HG03558 (cell line): ENCODE measurements at regions not wholly inside any gene's neighbourhood (a gene's known extent, or its start where the extent isn't known, plus 50 kb on each side); places are given as distances from the start of the nearest gene placed in this dataset.

ENCODE experiments used
- ATAC-seq: cut with Tn5 transposase; IDR thresholded peaks from one replicate; pipeline ENCODE4 v1.9.1; 2021; ENCODE audit warnings: moderate number of reproducible peaks; ENCODE audit not compliant: unreplicated experiment; ENCODE audit errors: extremely low read depth

DNA sequence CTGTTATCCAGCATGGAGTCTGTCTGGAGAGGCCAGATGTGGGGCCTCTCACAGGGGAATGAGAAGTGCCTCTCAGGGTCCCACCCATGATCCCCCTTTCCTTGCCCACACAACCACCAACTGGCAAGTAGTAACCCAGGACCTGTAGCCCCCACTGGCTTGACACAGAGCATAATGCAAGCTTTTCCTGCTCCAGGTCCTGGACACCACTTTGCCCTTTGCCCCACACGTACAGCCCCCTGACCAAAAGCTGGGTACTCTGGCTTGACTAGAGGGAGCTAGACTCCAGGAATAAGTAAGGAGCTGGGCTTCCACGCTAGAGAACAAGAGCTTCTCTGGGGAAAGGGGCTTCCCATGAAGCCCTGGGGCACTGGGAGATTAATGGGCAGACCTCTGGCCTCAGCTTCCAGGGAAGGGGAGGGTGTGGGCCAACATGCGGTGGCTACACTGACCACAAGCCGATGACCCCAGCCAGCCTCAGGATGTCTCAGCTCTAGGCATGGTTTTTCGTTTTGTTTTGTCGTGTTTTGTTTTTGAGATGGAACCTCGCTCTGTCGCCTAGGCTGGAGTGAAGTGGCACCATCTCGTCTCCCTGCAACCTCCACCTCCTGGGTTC, 109.5 kb downstream of the C9orf50 start:
- no peak for ATAC-seq

DNA sequence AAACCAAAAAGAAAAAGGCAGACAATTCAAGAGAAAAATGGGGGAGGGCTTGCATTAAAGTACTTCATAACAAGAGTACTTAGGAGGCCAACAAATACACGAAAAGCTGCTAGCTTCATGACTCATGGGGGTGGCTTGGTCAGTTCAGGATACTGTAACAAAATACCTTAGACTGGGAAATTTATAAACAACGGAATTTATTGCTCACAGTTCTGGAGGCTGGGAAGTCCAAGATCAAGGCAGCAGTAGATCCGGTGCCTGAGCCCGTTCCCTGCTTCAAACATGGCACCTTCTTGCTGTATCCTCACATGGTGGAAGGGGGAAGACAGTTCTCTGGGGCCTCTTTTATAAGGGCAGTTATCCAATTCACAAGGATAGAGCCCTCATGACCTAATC, 111.4 kb downstream of the C9orf50 start:
- no peak for ATAC-seq

DNA sequence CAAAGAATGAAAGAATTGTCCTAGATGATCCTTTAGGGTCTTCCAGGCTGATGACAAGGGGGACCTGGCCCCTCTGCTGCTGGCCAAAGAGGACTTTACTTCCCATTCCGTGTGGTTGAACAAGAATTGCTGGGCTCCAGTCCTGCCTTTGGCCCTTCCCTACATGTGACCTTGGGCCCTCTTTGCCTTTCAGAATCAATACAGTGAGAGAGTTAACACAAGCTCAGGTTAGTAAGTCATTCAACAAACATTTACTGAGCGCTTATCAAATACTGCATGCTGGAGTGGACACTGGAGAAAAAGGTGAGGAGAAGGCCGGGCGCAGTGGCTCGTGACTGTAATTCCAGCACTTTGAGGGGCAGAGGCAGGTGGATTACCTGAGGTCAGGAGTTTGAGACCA, 113.1 kb downstream of the C9orf50 start:
- no peak for ATAC-seq

DNA sequence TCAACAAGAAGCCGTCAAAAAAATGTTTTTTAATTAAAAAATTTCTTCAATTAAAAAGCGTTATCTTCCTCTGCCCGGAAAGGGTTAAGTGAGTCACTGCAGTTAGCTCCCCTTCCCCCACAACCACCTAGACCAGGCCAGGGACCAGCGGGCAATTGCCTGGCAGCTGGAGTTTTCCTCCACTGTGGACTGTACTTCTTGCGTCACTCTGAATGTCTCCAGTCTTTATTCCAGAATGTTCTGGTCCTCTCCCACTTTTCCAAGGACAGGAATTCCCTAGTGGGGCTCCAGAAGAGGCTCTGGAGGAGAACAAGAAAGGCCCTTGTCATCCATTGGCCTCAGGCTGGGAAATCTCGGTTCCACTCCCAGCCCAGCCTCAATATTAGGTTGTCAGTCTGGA, 114.0 kb downstream of the C9orf50 start:
- ATAC-seq: no peak

DNA sequence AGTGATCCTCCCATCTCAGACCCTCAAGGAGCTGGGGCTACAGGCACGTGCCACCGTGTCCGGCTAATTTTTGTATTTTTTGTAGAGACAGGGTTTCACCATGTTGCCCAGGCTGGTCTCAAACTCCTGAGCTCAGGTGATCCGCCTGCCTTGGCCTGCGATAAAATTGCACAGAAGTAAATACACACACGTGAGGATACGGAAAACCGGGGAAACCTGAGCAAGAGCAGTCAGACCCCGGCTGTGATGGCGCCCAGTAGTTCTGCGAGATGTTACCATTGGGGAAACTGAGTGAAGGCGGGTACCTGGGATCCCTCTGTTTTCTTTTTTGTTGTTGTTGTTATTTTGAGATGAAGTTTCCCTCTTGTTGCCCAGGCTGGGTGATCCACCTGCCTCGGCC, 114.9 kb downstream of the C9orf50 start:
- no peak for ATAC-seq

DNA sequence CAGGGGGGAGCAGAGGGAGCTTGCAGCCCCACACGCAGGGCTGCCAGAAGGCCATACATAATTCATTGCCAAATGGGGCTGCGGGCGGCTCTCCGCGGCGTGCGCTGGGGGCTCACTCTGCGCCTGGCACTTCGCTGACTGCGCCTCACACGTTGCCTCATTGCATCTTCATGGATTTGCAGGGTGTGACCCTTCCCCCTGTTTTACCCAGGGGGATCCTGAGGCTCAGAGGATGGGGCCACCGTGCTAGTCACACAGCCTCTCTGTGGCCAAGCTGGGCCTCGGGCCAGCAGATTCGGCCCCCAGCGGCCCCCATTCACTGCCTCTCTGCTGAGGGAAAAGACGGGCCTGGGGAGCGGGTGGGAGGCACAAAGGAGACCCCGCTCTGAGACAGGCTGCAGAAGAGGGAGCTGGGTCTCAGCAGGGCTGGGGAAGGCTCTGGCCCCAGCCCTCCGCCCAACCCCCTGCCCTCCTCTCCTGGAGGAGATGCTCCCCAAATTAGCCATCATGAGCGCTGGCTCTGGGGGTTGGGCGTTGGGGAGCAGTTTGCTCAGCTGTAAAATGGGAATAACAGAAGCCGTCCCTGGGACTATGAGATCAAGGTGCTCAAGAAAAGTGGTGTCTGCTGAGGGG, 115.5 kb downstream of the C9orf50 start:
- no peak for ATAC-seq

DNA sequence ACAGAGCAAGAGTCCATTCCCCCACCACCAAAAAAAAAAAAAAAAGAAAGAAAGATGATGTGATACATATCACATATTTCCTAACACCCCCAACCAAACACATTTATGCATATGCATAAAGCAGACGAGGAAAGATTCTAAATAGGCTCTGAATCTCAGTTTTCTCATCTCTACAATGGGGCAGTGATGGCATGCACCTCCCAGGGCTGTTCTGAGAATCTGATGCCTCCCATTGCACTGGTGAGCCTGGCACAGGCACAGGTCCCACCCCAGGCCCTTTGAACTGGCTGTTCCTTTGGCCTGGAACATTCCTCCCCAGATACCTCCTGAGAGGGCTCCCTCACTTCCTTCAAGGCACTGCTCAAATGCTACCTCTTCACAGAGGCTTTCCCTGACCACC, 116.5 kb downstream of the C9orf50 start:
- ATAC-seq: no peak

DNA sequence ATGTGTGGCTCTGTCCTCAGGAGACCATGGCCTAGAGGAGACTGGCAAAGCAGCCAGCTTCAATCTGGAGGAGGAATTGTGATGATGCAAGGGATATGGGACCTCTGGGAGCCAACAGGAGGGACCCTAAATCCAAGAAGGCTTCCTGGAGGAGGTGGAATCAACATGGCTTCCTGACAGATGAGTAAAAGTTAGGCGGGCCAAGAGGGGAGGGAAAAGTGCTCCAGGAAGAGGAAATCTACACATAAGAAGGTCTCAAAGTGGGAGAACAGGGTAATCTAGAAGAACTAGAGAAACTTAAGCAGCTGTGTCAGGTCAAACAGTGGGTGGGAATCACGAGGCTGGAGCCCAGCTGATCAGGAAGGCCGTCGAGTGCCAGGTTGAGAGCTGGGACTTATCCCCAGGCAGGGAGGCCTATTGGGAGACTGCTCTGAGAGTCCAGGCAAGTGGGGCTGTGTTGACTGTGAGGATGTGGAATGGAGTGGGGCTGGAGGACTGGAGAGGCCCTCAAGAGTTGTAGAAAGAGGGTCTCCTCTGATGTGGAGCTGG, 119.1 kb downstream of the C9orf50 start:
- ATAC-seq: no peak

DNA sequence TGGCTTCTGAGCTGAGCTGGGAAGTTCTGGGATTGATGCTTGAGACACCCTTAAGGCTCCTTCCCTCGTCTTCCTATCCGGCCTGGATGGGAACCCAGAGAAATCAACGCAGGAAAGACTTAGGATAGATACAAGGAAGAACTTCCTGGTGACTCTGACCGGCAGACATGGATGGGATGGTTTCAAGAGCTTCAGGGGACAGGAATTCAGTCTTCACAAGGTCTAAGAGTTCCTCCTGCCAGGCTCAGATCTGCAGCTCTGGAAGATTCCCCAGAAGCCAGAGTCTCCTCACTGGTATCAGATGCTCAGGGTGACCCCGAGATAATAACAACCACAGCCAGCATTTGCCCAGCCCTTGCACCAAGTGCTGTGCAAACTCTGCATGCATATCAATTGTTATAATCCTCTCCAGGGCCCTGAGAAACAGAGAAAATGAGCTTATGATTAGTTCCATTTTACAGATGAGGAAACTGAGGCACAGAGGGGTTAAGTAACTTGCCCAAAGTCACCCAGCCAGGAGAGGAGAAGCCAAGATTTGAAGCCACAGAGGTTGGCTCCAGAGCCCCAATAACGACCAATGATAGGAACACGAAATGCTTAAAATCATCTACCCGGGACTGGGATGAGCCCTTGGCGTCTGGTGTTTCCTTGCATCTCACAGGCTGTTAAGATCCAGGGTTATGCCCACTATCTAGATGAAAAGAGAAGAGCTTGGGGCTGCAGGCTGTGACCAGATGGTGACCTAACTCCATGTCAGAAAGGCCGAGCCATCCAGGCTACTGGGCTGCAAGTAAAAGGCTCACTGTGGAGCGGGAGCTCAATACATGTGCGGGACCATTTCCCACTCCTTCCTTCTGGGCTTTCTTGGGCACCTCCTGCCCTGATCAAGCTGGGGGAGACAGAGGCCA, 119.8 kb downstream of the C9orf50 start:
- no peak for ATAC-seq

DNA sequence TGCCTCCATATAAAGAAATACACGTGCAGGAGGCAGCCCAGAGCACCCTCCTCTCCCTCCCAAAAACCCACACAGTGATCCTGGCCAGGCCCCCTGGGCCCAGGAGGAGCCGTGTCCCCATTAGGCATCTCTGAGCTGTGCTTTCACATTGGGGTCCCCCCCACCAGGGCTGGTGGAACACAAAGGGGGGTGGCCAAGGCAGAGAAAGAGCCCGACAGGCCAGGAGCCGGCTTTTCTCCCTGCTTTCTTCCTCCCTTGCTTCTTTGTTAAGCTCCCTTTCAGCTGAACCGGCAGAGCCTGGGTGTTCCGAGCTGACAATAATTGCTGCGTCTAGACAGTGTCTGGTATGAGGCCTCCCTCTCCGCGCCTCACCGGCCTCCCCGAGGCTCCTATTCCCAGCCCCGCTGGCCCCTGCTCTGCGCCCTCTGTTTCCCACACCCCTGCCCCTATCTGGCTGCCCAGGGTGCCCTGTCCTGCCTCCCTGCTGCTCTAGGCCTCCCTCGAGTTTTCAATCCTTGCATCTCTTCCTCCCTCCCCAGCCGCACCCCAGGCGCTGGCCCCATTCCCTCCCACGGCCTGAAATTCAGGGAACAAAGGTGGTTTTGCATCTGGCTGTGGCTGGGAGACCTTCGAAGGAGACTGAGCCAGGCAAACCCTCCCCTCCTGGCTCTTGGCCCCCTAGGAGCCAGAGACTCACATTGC, 120.6 kb downstream of the C9orf50 start:
- ATAC-seq: no peak

DNA sequence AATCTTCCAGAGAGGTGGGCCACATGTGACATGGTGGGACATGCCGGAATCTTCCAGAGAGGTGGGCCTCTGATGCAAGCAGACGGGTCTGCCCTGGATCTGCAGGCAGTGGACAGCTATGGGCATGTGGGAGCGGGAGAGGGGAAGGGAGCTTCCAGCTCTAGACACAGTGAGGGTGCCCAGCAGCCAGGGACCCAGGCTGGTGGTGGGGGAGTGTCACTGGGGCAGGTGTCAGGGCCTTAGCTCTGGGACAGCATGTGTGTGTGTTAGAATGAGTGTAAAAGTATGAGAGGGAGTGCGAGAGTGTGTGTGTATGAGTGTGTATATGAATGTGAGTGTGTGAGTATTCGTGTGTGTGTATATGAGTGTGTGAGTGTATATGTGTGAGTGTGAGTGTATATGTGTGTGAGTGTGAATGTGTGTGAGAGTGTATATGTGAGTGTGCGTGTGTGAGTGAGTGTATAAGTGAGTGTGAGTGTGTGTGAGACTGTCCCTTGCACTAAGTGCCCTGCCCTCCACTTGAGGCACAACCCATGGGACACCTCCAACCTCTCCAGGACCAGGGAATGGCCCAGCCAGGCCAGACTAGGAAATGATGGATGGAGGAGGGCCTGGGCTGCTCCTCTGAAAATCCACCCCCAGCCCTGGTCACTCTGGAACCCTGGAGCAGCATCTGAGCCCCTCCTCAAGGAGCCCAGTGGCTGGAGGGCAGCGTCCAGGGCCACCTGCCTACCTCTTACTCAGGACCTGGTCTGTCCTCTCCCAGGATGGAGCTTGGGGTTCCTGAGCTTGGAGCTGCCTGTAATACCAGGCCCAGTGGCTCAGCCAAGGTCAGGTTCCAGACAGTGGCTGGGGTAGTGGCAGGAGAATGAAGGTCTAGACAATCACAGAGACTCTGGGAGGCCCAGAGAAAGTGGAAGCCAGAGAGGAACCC, 122.2 kb downstream of the C9orf50 start:
- ATAC-seq: no peak

DNA sequence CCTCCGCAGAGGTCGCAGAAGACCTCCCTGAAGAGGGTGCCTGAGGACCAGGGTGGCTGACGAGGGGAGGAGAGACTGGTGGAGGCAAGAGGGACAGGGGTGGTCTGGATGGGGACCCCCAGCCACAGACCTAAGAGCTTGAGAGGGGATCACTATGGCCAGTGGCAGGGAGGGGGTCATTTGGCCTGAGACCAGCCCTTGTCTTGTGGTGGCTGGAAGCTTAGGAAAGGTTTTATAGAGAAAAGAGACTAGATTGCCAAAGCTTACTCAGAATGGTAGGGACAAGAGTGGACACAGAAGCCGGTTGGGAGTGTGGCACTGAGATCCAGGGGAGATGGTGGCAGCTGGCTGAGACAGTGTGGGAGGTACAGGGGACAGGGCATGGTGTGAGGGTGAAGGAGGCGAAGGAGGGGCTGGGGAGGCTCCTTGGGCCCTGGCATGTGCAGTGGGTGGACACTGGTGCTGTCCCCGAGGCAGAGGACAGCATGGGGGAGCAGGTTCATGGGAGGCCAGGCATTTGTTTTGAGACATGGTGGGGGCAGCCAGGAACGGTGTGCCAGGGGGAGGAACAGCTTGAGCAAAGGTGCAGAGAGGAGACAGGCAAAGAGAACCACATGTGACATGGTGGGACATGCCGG, 123.0 kb downstream of the C9orf50 start:
- ATAC-seq: no peak

DNA sequence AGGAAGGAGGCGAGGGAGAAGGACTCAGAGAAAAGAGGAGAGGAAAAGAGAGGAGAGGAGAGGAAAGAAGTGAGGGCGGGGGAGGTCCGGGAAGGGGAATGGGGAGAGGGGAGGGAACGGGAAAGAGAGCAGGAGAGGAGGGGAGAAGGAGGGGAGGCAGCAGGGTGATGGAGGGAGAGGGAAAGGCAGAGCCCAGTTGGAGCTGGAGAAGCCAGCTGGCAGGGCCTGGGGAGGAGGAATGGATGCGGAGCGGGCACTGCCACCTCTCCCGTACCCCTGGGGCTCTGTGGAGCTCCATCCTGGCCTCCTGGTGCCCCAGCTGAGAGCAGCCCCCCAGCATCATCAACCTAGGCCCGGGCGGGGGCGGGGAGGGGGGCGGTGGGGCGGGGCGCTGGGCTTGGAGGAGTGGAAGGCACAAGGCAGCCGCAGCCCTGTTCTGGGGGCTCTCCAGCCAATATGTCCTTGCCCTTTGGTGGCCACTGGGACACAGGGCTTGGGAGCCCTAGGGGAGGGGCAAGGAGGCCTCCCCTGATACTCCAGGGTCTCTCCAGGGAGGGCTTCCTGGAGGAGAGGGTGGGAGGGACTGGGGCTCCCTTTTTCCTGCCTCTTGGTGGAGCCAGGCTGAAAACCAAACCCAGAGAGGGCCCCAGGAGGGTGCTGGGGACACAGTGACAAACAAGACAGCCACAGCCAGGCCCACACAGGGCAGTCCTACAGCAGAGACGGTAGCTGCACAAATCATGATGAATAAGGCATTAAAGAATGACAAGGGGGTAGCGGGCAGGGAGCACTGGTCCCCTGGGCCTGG, 123.7 kb downstream of the C9orf50 start:
- no peak for ATAC-seq

DNA sequence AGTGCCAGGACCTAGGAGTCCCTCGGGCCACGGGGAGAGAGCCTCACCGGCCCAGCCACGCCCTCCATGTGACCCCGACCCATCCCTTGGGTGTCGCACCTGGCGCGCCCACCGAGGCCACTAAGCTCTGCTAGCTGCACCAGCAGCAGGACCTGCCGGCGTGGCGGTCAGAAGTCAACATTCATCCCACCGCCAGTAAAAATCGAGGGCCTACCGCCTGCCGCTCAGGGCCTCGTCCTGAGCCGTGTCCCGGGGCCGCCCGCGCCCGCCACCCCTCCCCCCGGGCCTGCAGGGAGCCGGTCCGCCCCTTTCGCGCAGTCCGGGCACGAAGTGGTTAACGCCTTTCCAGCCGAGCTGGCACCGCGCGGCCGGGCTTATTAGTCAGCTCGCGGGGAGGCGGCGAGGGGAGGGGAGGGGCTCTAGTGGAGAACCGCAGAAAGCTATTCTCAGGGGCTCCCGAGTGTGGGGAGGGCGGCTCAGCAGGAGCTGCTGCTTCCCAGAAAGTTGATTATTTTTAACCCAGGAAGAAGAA, 124.4 kb downstream of the C9orf50 start:
- ATAC-seq: no peak

DNA sequence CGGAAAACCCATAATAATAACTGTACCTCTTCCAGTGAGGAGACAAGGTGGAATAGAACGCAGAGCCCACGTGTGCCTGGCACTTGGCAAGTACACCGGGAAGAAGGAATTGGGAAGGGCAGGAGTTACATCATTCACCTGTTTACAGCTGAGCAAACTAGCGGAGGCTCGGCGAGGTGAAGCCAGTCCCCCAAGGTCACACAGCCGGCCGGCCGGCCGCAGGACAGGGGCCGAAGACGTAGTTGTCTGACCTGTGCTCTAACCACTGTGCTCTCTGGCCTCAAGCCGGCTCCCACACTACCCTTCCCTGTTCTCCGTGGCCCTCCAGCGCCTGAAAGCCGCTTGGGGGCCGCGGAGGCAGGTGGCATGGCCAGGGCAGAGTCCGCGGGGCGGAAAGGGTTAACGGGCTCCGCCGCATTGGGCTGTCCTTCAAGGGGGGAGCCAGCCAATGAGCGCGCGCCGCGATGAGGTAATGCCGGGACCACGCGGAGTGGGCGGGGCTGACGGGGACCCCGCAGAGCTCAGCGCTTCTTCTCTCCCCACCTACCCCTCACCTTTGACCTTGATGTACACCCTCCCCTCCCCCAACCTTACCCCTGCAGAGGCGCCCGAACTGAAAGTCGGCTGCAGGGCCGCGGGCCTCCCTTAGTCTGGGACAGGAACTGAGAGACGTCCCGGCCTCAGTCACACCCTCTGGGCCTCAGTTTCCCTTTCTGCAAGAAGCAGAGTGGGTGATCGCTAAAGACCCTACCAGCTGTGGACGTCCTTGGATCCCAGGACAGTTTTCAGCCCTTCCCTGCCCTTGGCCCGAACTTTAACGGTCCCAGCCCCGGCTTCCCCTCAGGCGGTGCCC, 125.1 kb downstream of the C9orf50 start:
- ATAC-seq: no peak

DNA sequence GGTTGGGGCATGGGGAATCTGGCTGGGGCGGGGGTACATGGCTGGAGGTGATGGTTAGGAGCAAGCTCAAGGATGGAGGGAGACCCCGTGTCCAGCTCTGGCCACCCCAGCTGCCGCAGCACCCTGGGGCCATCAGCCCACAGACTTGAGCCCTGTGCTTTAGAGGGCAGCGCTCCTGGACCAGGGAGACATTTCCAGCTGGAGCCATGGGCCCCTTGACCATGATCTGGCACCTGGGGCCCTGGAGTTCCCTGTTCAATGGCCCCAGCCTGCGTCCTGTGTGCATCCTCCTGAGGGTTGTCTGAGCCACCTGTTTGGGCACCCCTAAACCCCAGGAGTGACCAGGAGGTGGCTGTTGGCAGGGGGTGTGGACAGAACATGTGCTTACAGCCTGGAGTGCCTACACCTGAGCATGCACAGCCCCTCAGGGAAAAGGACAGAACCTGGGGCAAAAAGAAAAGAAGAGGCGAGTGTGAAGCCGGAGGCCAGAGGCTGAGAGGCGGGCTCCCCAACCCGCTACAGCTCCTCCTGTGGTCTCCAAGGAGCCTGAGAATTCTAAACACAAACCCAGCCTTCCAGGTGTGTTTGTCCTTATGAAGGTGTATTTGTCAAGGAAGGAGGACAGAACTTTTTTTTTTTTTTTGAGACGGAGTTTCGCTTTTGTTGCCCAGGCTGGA, 126.7 kb downstream of the C9orf50 start:
- no peak for ATAC-seq

DNA sequence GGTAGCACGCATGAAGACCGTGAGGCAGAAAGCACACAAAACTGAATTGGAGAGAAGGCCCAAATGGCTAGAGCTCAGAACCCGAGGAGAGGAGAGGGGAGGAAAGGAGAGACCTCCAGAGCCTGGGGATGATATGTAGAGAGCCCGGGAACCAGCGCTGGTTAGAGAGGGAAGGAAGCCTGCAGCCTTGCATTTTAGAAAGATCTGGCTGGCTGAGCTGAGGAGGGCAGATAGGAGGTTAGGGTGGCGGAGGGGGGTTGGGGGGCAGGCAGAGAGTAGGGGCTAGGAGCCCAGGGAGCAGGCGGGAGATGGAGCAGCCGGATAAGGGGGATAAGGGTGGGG, 127.2 kb downstream of the C9orf50 start:
- ATAC-seq: no peak
